MM.1S (cell line): ENCODE measurements at regions not wholly inside any gene's neighbourhood (a gene's known extent, or its start where the extent isn't known, plus 50 kb on each side); places are given as distances from the start of the nearest gene placed in this dataset.
"Not testable (repeated sequence)": the region's sequence is repeated elsewhere in the genome, so short reads cannot be mapped to it uniquely, and the experiment has no call there.

ENCODE experiments used
- DNase-seq: peaks from one replicate; pipeline ENCODE4 v3.0.0-alpha.2; 2015
- H2AFZ ChIP-seq: fragments of 300-600 bp; sonication (generic); 2 replicates; pipeline ENCODE4 v1.6.0; 2016; ENCODE audit warnings: antibody characterized with exemption, low read length
- H3F3A ChIP-seq: fragments of 300-600 bp; sonication (generic); 2 replicates; pipeline ENCODE4 v1.6.1; 2016; ENCODE audit warnings: mild to moderate bottlenecking, antibody characterized with exemption, low read length, moderate library complexity, mixed read lengths; ENCODE audit not compliant: insufficient read depth
- H3K27ac ChIP-seq: fragments of 300-600 bp; sonication (generic); 2 replicates; pipeline ENCODE4 v1.5.1; 2016; ENCODE audit warnings: mild to moderate bottlenecking, low read length
- H3K27me3 ChIP-seq: fragments of 300-600 bp; sonication (generic); replicated peaks from 2 replicates; pipeline ENCODE4 v1.6.0; 2016; ENCODE audit warnings: low read length; ENCODE audit not compliant: insufficient read depth
- H3K36me3 ChIP-seq: fragments of 300-600 bp; sonication (generic); replicated peaks from 2 replicates; pipeline ENCODE4 v1.6.1; 2016; ENCODE audit warnings: mild to moderate bottlenecking, low read length, mixed read lengths; ENCODE audit not compliant: insufficient read depth
- H3K4me1 ChIP-seq: fragments of 300-600 bp; sonication (generic); 2 replicates; pipeline ENCODE4 v1.6.1; 2016; ENCODE audit warnings: low read length, mixed read lengths
- H3K4me2 ChIP-seq: fragments of 300-600 bp; sonication (generic); 2 replicates; pipeline ENCODE4 v1.6.0; 2016; ENCODE audit warnings: low read depth, low read length
- H3K4me3 ChIP-seq: fragments of 300-600 bp; sonication (generic); 2 replicates; pipeline ENCODE4 v1.5.1; 2016; ENCODE audit warnings: low read length, mixed read lengths
- H3K79me2 ChIP-seq: fragments of 300-600 bp; sonication (generic); 2 replicates; pipeline ENCODE4 v1.6.1; 2016; ENCODE audit warnings: mixed run types, low read length, mixed read lengths
- H3K9ac ChIP-seq: fragments of 300-600 bp; sonication (generic); 2 replicates; pipeline ENCODE4 v1.6.1; 2016; ENCODE audit warnings: low read length, mixed read lengths
- H3K9me2 ChIP-seq: fragments of 300-600 bp; sonication (generic); replicated peaks from 2 replicates; pipeline ENCODE4 v1.6.1; 2016; ENCODE audit warnings: mild to moderate bottlenecking, low read length, mixed read lengths; ENCODE audit not compliant: insufficient read depth
- H3K9me3 ChIP-seq: fragments of 300-600 bp; sonication (generic); replicated peaks from 2 replicates; pipeline ENCODE4 v1.6.1; 2016; ENCODE audit warnings: mild to moderate bottlenecking, low read length, mixed read lengths; ENCODE audit not compliant: insufficient read depth
- H4K20me1 ChIP-seq: fragments of 300-600 bp; sonication (generic); 2 replicates; pipeline ENCODE4 v1.6.1; 2016; ENCODE audit warnings: mild to moderate bottlenecking, low read length, moderate library complexity, mixed read lengths; ENCODE audit not compliant: insufficient read depth
- TF ChIP-seq, protein P1 (sequence below): fragments of 300-600 bp; sonication (generic); IDR thresholded peaks from 2 replicates; pipeline ENCODE4 v1.5.1; 2016; ENCODE audit warnings: antibody characterized with exemption, low read length, mixed read lengths

DNA sequence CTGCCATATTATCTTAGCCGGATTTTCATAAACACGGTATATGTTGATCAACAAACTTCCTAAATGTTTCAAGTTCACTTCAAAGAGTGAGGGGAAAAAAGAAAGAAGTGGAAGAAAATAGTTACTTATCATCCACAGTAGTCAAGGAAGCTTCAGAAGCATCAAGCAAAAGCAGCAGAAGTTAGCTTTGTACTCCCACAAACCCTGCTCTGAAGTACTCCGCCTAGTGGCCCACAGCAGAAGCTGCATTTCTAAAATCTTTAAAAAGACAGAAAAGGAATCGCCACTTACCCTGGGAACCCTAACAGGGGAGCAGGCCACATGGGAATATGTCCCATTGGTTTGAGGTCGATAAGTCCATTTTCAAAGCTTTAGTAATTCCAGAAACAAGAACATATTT, 158.1 kb downstream of the FOXD4L6 start:
- not testable (repeated sequence) for H3K9ac ChIP-seq, H3K36me3 ChIP-seq, H3K4me1 ChIP-seq, H3K9me3 ChIP-seq, H4K20me1 ChIP-seq, H3K4me3 ChIP-seq, H3K27me3 ChIP-seq, H3K27ac ChIP-seq, H3K9me2 ChIP-seq, H3K79me2 ChIP-seq, DNase-seq, H3K4me2 ChIP-seq, H3F3A ChIP-seq, H2AFZ ChIP-seq
- TF ChIP-seq, protein P1, sequence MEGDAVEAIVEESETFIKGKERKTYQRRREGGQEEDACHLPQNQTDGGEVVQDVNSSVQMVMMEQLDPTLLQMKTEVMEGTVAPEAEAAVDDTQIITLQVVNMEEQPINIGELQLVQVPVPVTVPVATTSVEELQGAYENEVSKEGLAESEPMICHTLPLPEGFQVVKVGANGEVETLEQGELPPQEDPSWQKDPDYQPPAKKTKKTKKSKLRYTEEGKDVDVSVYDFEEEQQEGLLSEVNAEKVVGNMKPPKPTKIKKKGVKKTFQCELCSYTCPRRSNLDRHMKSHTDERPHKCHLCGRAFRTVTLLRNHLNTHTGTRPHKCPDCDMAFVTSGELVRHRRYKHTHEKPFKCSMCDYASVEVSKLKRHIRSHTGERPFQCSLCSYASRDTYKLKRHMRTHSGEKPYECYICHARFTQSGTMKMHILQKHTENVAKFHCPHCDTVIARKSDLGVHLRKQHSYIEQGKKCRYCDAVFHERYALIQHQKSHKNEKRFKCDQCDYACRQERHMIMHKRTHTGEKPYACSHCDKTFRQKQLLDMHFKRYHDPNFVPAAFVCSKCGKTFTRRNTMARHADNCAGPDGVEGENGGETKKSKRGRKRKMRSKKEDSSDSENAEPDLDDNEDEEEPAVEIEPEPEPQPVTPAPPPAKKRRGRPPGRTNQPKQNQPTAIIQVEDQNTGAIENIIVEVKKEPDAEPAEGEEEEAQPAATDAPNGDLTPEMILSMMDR: peak; percentile 35

DNA sequence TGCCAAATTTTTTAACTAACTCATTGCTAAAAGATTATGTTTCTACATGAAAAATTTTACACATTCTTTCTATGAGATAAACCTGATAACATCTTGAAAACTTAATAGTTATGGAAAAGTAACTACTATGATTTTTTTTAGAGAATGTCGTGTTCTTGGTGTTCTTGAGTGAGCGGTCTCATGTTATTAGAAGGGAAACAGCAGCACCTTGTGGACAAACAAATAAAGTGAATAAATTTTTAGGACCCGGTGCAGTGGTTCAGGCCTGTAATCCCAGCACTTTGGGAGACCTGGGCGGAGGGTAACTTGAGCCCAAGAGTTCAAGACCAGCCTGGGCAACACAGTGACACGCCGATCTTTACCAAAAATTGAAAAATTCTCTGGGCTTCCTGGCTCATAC, 166.0 kb downstream of the FOXD4L6 start:
- H3K9me2 ChIP-seq, H3K4me3 ChIP-seq, H2AFZ ChIP-seq, DNase-seq, H3K36me3 ChIP-seq, H3F3A ChIP-seq, H3K4me2 ChIP-seq, H3K9me3 ChIP-seq, H3K9ac ChIP-seq, H3K27me3 ChIP-seq, H3K27ac ChIP-seq, H4K20me1 ChIP-seq, H3K4me1 ChIP-seq, H3K79me2 ChIP-seq: not testable (repeated sequence)

DNA sequence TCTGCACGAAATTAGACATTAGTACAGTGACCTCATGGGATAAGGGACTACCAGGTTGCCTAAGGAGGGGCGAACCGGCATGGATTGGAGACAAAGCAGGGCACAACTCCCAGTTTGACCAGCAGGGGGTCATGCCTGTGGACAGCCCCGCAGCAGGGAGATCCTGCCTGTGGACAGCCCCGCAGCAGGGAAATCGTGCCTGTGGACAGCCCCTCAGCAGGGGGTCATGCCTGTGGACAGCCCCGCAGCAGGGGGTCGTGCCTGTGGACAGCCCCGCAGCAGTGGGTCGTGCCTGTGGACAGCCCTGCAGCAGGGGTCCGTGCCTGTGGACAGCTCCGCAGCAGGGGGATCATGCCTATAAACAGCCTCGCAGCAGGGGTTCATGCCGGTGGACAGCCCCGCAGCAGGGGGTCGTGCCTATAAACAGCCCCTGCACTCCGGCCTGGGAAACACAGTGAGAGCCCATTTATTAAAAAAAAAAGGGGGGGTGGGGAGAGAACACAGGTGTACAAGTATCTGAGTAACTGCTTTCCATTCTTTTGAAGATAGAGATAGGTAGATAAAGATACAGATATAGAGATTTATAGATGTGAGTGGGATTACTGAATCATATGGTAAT, 176.5 kb downstream of the FOXD4L6 start:
- not testable (repeated sequence) for DNase-seq, H2AFZ ChIP-seq

DNA sequence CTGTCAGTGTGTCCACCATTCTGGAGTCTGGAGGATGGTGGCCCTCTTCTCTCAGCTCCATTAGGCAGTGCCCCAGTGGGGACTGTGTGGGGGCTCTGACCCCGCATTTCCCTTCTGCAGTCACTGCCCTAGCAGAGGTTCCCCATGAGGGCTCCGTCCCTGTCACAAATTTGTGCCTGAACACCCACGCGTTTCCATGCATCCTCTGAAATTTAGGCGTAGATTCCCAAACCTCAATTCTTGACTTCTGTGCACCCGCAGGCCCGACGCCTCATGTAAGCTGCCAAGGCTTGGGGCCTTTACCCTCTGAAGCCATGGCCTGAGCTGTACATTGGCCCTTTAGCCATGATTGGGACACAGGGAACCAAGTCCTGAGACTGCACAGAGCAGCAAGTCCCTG, 182.3 kb downstream of the FOXD4L6 start:
- H3K4me1 ChIP-seq, DNase-seq, H3K9ac ChIP-seq, H3K36me3 ChIP-seq, H4K20me1 ChIP-seq, H3K4me3 ChIP-seq, H3F3A ChIP-seq, H3K9me3 ChIP-seq, H3K27ac ChIP-seq, H3K79me2 ChIP-seq, H3K4me2 ChIP-seq, H2AFZ ChIP-seq, H3K9me2 ChIP-seq, H3K27me3 ChIP-seq: not testable (repeated sequence)

More for the DNA sequence above, 176.5 kb downstream of the FOXD4L6 start:
- H3K9me2 ChIP-seq, H3K27me3 ChIP-seq, H3K36me3 ChIP-seq, H3F3A ChIP-seq, H3K4me3 ChIP-seq, H3K27ac ChIP-seq, H4K20me1 ChIP-seq, H3K9ac ChIP-seq, H3K79me2 ChIP-seq, H3K4me2 ChIP-seq, H3K4me1 ChIP-seq, H3K9me3 ChIP-seq: not testable (repeated sequence)
- TF ChIP-seq, protein P1: 0 out of 2 replicates have a peak, but pooled peaks have one; percentile 8

DNA sequence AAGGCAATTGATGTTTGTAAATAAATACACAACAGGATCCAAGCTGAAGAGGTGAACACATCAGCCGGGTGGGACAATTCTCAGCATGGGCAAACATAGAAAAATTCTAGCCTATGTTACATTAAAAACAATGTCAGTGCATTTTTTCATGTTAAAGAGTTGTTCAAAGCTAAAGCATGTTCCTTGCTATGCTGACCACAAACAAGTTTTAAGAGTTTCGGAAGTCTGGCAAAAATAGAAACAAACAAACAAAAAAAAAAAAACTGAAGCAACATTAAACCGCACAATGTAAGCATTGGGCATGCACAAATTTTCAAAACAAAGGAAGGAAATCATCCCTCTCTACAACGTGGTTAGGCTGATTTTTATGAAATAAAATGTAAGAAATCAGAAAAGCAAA, 185.8 kb downstream of the FOXD4L6 start:
- not testable (repeated sequence) for H3F3A ChIP-seq, H3K79me2 ChIP-seq, H3K9ac ChIP-seq, H3K4me1 ChIP-seq, H3K27me3 ChIP-seq, H3K36me3 ChIP-seq, H4K20me1 ChIP-seq, H3K9me2 ChIP-seq, H3K4me3 ChIP-seq, H3K9me3 ChIP-seq, H2AFZ ChIP-seq
- peak; percentile 68 for DNase-seq
- peak overlapping the region; percentile 42; the same call in 1 of the 2 replicates for H3K4me2 ChIP-seq
- H3K27ac ChIP-seq: peak overlapping the region; percentile 56; the same call in 1 of the 2 replicates

DNA sequence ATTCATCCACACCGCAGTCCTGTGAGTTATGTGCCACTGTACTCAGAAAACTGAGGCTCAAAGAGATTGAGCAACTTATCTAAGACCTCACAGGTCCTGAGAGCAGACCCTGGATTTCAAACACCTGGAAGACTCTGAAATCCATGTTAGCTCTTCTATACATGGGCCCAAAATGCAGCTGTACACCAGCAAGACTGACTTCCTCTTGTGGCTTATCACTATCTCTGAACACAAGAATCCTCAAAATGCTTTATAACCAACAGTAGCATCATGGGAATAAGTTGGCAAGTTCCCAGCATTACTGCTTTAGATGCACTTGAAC, 188.6 kb downstream of the FOXD4L6 start:
- not testable (repeated sequence) for H3K4me2 ChIP-seq, H3K9ac ChIP-seq, H3K4me1 ChIP-seq, H3K4me3 ChIP-seq, H2AFZ ChIP-seq, H3K27ac ChIP-seq, H3K36me3 ChIP-seq, H3K9me3 ChIP-seq, H3K27me3 ChIP-seq, H4K20me1 ChIP-seq, DNase-seq, H3K79me2 ChIP-seq, H3F3A ChIP-seq, H3K9me2 ChIP-seq

DNA sequence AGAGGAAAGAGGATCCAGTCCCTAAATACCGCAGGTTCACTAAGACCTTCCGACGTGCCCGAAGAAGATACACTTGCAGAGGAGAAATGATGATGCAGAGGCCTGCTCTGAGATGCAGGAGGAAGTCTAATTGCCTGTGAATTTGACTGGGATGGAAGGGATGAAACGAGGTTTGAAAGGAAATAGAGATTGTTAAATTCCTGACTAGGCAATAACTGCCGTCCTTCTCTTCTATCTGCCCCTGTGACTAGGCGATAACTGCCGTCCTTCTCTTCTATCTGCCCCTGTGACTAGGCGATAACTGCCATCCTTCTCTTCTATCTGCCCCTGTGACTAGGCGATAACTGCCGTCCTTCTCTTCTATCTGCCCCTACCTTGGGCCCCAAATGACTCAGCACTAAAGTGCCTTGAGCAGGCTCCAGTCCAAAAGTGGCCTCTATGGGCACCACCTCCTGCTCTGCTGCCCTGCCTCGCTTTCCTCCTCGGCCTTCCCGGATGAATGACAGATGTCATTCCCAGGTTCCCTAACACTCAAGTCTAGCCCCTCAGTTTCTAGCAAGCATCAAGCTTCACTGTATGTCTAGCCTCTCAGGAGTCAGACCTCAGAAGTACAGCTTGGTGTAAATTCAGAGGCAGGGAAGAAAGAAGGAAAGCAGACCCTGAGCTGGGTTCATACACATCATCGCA, 189.1 kb downstream of the FOXD4L6 start:
- not testable (repeated sequence) for H3K79me2 ChIP-seq, H3K4me3 ChIP-seq

More for the DNA sequence above, 189.1 kb downstream of the FOXD4L6 start:
- H3K36me3 ChIP-seq, H3K27me3 ChIP-seq, DNase-seq, H3K9me3 ChIP-seq, H3F3A ChIP-seq, H3K9me2 ChIP-seq, H3K4me2 ChIP-seq, H2AFZ ChIP-seq, H4K20me1 ChIP-seq, H3K9ac ChIP-seq, H3K4me1 ChIP-seq, H3K27ac ChIP-seq: not testable (repeated sequence)
